HG02852 (cell line): ENCODE measurements at regions not wholly inside any gene's neighbourhood (a gene's known extent, or its start where the extent isn't known, plus 50 kb on each side); places are given as distances from the start of the nearest gene placed in this dataset.
"Not testable (repeated sequence)": the region's sequence is repeated elsewhere in the genome, so short reads cannot be mapped to it uniquely, and the experiment has no call there.

Experiments
- ATAC-seq: cut with Tn5 transposase; IDR thresholded peaks from one replicate; pipeline ENCODE4 v1.9.1; 2021; ENCODE audit warnings: mild to moderate bottlenecking, moderate library complexity; ENCODE audit not compliant: unreplicated experiment

GRCh38 chr7:132030883-132031282 is 474.5 kb upstream of the PODXL start:
- no peak for ATAC-seq

GRCh38 chr7:132030086-132030568 is 473.7 kb upstream of the PODXL start:
- ATAC-seq, result no peak

GRCh38 chr7:132029369-132030085 is 473.1 kb upstream of the PODXL start:
- ATAC-seq, result no peak

- ATAC-seq, result no peak
Measured at GRCh38 chr7:132028144-132028920, 471.9 kb upstream of the PODXL start.

- ATAC-seq, result no peak
Measured at GRCh38 chr7:132024290-132024689, 467.9 kb upstream of the PODXL start.

GRCh38 chr7:132023466-132023865 is 467.0 kb upstream of the PODXL start:
- ATAC-seq, result no peak

- ATAC-seq, result no peak
Measured at GRCh38 chr7:132022188-132022587, 465.8 kb upstream of the PODXL start.

GRCh38 chr7:132019703-132020102 is 463.3 kb upstream of the PODXL start:
- no peak for ATAC-seq

- ATAC-seq, result no peak
Measured at GRCh38 chr7:132009778-132010177, 453.4 kb upstream of the PODXL start.

- no peak for ATAC-seq
Measured at GRCh38 chr7:132004529-132004928, 448.1 kb upstream of the PODXL start.

GRCh38 chr7:132002343-132002968 is 446.0 kb upstream of the PODXL start:
- no peak for ATAC-seq

GRCh38 chr7:132001146-132001545 is 444.7 kb upstream of the PODXL start:
- no peak for ATAC-seq

GRCh38 chr7:131999193-131999592 is 442.8 kb upstream of the PODXL start:
- ATAC-seq, result no peak

- no peak for ATAC-seq
Measured at GRCh38 chr7:131995324-131995723, 438.9 kb upstream of the PODXL start.

GRCh38 chr7:131981069-131981468 is 424.6 kb upstream of the PODXL start:
- not testable (repeated sequence) for ATAC-seq

GRCh38 chr7:131978118-131978517 is 421.7 kb upstream of the PODXL start:
- ATAC-seq, result not testable (repeated sequence)

- ATAC-seq, result no peak
Measured at GRCh38 chr7:131976411-131976810, 420.0 kb upstream of the PODXL start.

- ATAC-seq, result no peak
Measured at GRCh38 chr7:131974671-131975070, 418.2 kb upstream of the PODXL start.

- no peak for ATAC-seq
Measured at GRCh38 chr7:131972251-131972650, 415.8 kb upstream of the PODXL start.

GRCh38 chr7:131970602-131971001 is 414.2 kb upstream of the PODXL start:
- no peak for ATAC-seq

- ATAC-seq, result no peak
Measured at GRCh38 chr7:131969560-131969959, 413.1 kb upstream of the PODXL start.
